Mesothelial cell of epicardium (in vitro differentiated cells): ENCODE measurements at regions not wholly inside any gene's neighbourhood (a gene's known extent, or its start where the extent isn't known, plus 50 kb on each side); places are given as distances from the start of the nearest gene placed in this dataset.

ENCODE experiments used
- DNase-seq, 2 experiments: peaks; one replicate each; pipeline ENCODE4 v3.0.0; 2021; ENCODE audit warnings: low spot score in 2 of 2; ENCODE audit not compliant: unreplicated experiment in 2 of 2
- H3K27ac Mint-ChIP-seq: 2 replicates; pipeline ENCODE4 v1.8.0; 2021; ENCODE audit warnings: mixed read lengths
- H3K27me3 Mint-ChIP-seq: 2 replicates; pipeline ENCODE4 v1.8.0; 2021; ENCODE audit warnings: low read depth, mixed read lengths
- H3K36me3 Mint-ChIP-seq: 2 replicates; pipeline ENCODE4 v1.8.0; 2021; ENCODE audit warnings: mixed read lengths
- H3K4me1 Mint-ChIP-seq: 2 replicates; pipeline ENCODE4 v1.8.0; 2021; ENCODE audit warnings: mixed read lengths
- H3K4me3 Mint-ChIP-seq: 2 replicates; pipeline ENCODE4 v1.8.0; 2021; ENCODE audit warnings: mild to moderate bottlenecking, moderate library complexity, mixed read lengths
- H3K9me3 Mint-ChIP-seq: 2 replicates; pipeline ENCODE4 v1.8.0; 2021; ENCODE audit warnings: mixed read lengths
- TF ChIP-seq, protein P1 (sequence below): fragments of 200-600 bp; sonication (generic); IDR thresholded peaks from one replicate; pipeline ENCODE4 v1.5.0; 2021; ENCODE audit warnings: antibody characterized with exemption; ENCODE audit not compliant: unreplicated experiment

GRCh38 chr5:6814816-6815215, 101.6 kb downstream of the TENT4A start:
- Mint-ChIP-seq H3K36me3 (no peaks in the 10 kb centered on the region), H3K4me1 (no peaks in the 10 kb centered on the region), H3K27ac (no peak overlapping the region), H3K4me3 (no peak overlapping the region), H3K27me3 (peaks cover 65% of the 10 kb centered on the region), H3K9me3 (no peaks in the 10 kb centered on the region)
- TF ChIP-seq, protein P1, sequence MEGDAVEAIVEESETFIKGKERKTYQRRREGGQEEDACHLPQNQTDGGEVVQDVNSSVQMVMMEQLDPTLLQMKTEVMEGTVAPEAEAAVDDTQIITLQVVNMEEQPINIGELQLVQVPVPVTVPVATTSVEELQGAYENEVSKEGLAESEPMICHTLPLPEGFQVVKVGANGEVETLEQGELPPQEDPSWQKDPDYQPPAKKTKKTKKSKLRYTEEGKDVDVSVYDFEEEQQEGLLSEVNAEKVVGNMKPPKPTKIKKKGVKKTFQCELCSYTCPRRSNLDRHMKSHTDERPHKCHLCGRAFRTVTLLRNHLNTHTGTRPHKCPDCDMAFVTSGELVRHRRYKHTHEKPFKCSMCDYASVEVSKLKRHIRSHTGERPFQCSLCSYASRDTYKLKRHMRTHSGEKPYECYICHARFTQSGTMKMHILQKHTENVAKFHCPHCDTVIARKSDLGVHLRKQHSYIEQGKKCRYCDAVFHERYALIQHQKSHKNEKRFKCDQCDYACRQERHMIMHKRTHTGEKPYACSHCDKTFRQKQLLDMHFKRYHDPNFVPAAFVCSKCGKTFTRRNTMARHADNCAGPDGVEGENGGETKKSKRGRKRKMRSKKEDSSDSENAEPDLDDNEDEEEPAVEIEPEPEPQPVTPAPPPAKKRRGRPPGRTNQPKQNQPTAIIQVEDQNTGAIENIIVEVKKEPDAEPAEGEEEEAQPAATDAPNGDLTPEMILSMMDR, result no peak
- DNase-seq, result no peak

- H3K4me3 Mint-ChIP-seq, result no peak overlapping the region
- TF ChIP-seq, protein P1, result no peak
- no peaks in the 10 kb centered on the region for H3K36me3 Mint-ChIP-seq
- no peak overlapping the region for H3K27ac Mint-ChIP-seq
- DNase-seq, result no peak
- H3K27me3 Mint-ChIP-seq, result peaks cover 71% of the 10 kb centered on the region
- no peaks in the 10 kb centered on the region for H3K4me1 Mint-ChIP-seq
- peaks cover 8% of the 10 kb centered on the region for H3K9me3 Mint-ChIP-seq
Measured at GRCh38 chr5:6818594-6819511, 105.6 kb downstream of the TENT4A start.

DNA sequence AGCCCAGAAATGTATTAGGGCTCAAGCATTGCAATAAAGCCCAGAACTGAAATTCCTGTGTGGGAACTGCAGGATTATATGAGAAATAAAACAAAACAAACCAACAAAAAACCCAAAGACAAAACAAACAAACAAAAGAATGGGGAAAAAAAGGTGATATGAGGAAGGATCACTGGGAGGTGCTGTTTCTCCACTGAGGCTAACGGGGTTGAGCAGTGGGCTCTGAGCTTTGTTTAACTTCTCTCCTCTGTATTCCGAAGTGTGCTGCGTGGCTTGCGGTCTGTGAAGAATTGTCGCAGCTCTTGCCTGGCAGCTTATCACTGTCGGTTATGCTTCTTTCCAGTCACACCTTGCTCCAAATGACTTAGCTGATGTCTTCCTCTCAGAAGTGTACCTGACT, 106.3 kb downstream of the TENT4A start:
- Mint-ChIP-seq H3K27me3 (peaks cover 73% of the 10 kb centered on the region), H3K4me3 (no peak overlapping the region), H3K27ac (no peak overlapping the region), H3K36me3 (no peaks in the 10 kb centered on the region), H3K9me3 (peaks cover 8% of the 10 kb centered on the region), H3K4me1 (no peaks in the 10 kb centered on the region)
- TF ChIP-seq, protein P1, result no peak
- DNase-seq, result no peak

GRCh38 chr5:6820851-6821479, 107.7 kb downstream of the TENT4A start:
- Mint-ChIP-seq H3K4me1 (no peaks in the 10 kb centered on the region), H3K9me3 (peaks cover 8% of the 10 kb centered on the region), H3K4me3 (no peak overlapping the region), H3K36me3 (no peaks in the 10 kb centered on the region), H3K27ac (no peak overlapping the region), H3K27me3 (peaks cover 69% of the 10 kb centered on the region)
- DNase-seq, result no peak
- TF ChIP-seq, protein P1, result peak; percentile 64

- DNase-seq, result no peak
- Mint-ChIP-seq H3K4me3 (no peak overlapping the region), H3K9me3 (peaks cover 8% of the 10 kb centered on the region), H3K36me3 (no peaks in the 10 kb centered on the region), H3K27me3 (peaks cover 70% of the 10 kb centered on the region), H3K27ac (no peak overlapping the region), H3K4me1 (no peaks in the 10 kb centered on the region)
- TF ChIP-seq, protein P1, result no peak
Measured at GRCh38 chr5:6822068-6822467, 108.8 kb downstream of the TENT4A start.
